ENCODE measurements at regions not wholly inside any gene's neighbourhood (a gene's known extent, or its start where the extent isn't known, plus 50 kb on each side); places are given as distances from the start of the nearest gene placed in this dataset.

DNA sequence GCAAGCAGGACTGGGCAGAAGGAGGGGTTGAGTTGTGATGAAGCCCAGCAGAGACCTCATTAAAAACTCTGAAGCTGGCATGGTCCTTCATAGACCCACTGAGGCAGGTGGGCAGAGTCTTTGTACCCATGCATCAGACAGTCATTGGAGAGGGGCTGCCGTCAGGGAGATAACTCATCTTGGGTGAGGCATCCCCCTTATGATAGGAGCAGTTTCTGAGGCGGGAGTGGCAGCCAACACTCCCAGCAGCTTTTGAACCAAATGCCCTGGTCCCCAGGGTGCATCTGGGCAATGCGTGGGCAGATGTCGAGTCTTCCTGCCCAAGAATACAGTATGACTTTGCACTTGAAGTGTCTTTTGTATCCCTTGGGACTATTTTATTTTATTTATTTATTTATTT, 68.1 kb downstream of the HTR5A start:
- no peak for DNase-seq

DNA sequence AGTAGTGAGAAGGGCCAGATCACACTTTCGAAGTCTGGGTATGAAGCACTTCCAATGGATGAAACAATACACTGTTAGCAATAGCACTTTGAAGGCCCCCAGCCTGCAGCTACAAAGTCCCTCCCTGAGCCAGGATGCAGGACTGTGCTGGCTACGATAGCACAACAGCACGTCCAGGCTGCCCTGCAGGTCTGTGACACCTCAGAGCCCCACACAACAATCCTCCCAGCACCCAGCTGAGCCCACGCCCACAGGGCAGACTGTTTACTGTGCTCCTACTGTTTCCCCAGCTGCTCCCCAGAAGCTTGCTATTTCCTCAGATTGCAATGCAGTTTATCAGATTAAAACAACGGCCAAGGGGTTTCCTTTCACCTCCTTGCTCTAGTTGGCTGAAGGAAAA, 71.4 kb downstream of the HTR5A start:
- DNase-seq = no peak

DNA sequence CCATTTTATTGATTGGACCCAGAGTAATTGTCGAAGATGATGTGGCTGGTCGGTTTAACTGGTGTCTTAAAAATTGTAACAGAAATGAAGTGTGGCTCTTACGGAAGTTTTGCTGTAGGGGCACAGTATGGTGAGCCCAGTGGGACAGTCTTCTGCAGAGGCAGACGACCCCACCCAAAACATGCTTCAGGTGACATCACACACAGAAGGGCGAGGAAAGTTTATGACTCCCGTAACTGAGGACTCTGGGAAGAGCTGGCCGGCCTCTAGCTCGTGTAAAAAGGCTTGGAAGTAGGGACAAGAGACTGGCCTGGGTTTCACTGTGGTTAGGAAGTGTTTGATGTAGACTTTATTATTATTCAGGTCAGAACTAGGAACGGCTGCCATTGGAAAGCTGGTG, 73.3 kb downstream of the HTR5A start:
- no peak for DNase-seq

- DNase-seq = no peak
Observed at GRCh38 chr7:155144371-155144770, 74.2 kb downstream of the HTR5A start.

DNA sequence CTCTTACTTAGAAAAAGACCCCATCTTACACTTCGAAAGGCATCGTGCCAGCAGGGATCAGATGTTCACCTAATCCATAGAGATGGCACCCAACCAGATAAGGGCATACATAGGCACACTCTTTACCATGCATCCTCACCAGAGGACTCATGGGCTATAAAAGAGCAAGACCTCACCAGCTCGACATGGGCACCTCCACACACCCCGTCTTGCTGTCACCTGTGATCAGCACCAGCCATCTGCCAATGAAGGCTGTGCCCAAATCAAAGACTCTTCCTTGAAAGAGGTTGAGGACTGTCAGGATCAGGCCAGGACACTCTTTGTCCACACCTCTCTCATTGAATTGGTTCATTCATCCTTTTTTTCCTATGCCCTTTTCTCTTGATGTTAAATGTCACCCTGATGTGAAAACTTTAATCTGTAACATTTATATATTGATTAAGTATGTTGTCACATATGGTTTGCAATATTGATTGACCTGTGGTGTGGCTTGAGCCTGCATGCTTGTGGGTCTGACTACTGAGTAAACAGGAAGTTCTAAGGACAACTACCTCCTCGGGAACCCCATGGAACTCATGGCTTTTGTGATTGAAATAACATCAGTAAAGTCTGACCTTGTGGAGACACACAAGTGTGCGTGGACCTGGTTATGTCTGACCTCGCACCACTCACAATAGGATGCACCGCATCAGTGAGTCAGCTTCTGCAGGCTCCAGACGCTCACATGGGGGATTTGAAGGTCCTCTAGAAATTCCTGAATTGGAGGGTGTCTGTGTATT, 75.5 kb downstream of the HTR5A start:
- no peak for DNase-seq

DNA sequence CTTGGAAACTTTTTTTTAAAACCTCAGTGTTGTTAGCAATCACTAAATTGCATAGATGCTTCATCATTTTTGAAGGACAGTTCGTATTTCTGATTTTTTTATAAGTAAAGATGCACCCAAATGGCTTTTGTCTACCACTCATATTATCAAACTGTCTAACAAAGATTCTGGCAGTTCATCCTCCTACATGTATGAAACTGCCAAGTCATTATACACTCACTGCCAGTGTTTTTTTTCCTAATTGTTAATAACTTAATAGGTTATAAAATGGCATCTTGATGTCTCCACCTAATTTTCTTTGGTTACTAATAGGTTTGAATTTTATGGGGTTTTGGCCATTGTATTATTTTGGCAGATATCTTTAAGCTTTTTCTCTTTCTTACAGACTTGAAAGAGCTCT, 77.0 kb downstream of the HTR5A start:
- no peak for DNase-seq

- DNase-seq = no peak
Observed at GRCh38 chr7:155147624-155148023, 77.5 kb downstream of the HTR5A start.

DNA sequence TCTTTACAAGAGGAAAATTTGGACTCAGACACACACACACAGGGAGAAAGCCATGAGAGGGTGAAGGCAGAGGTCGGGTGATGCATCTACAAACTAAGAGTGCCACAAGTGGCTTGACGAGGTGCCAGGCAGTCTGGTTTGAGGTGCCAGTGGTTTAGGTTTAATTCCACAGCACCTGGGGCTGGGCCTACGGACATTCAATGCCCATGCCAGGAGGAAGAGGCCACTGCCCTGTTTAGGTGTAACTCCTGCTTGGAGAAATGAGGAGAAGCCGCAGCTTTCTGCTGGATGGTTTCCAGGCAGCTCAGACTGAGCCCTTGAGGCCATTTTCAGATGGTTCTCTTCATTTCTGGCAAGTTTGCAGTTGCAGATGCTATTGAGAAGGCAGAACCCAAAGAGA, 83.6 kb downstream of the HTR5A start:
- DNase-seq = no peak

DNA sequence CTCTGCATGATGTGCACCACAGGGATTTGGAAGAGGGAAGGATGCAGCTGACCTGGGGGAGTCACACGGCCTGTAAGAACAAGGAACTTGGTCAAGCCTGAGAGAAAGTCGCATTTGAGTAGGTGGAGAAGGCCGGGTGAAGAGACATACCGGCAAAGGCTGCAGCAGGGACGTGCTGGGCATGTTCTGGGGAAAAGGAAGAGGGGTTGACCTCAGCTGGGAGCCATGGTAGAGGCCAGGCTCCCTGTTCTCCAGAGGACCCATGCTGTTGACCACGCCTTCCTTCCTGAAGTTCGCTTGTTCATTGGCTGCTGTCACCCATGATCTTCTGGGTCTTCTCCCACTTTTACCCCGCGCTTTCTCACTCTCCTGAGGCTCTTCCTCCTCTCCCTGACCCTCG, 84.5 kb downstream of the HTR5A start:
- no peak for DNase-seq

DNA sequence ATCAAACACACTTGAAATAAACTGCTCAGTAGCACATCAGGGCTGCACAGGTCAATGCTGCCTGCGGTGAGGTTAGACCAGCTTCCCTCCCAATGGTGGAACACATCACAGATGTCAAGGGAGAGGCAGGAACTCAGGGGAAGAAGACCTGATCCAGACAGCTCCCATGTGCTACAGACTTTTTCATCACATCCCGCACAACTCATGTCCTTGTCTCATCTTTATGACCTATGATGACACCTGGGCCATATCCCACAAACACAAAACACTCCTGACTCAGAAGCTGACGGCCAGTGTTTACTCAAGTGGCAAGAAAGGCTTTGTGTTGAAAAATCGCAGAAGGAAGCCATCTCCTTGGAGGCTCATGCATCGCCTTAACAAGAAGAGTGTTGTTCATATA, 91.6 kb downstream of the HTR5A start:
- DNase-seq = no peak

DNA sequence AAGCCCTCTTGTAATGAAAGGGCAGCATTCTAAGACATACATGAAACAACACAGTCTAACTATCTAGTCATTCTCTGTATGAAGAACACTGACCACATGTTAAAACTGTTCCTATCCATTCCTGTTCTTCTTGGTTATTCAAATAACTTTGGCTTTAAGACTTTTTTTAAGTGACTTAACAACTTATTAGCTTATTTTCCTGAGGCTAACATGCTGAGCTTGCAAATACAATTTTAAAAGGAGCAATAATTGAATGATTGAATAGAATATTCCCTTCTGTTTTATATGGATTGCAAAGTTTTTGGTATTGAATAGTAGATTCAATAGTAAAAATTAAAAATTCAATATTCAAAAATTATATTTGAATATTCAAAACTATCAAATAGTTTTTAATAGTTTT, 92.3 kb downstream of the HTR5A start:
- DNase-seq = no peak

DNA sequence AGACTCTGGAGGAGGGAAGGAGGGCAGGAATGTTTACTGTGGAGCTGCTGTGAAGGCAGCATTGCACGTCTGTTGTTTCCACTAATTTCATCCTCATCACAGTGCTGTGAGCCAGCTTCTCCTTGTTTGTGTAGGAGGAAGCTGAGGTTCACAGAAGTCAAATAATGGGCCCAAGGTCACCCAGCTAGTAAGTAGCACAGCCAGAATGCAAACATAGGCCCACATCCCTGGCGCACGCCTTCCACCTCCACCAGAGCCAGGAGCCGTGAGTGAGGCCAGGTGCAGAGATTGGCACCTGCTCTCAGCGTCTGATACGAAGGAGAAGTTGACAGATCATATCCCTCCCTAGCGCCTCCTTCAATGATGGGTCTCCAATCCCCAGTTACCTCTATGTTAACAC, 93.6 kb downstream of the HTR5A start:
- DNase-seq = no peak

GRCh38 chr7:155164316-155164715, 94.2 kb downstream of the HTR5A start:
- no peak for DNase-seq

DNA sequence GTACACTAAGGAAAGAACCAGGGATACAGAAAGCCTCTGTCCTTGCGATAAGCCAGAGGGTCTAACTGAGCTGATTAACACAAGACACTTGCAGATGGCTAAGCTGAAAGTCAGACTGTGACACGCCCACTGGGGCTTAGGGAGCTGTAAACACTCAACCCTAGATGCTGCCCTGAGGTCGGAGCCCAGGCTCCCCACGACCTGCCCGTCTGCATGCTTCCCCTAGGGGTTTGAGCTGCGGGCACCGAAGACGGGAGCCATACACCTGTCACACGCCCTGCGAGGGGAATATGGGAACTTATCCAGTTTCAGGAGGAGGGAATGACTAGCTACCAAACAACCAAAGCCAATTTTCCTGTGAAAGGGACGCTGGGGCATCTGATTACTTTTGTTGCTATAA, 96.0 kb downstream of the HTR5A start:
- DNase-seq = no peak

DNA sequence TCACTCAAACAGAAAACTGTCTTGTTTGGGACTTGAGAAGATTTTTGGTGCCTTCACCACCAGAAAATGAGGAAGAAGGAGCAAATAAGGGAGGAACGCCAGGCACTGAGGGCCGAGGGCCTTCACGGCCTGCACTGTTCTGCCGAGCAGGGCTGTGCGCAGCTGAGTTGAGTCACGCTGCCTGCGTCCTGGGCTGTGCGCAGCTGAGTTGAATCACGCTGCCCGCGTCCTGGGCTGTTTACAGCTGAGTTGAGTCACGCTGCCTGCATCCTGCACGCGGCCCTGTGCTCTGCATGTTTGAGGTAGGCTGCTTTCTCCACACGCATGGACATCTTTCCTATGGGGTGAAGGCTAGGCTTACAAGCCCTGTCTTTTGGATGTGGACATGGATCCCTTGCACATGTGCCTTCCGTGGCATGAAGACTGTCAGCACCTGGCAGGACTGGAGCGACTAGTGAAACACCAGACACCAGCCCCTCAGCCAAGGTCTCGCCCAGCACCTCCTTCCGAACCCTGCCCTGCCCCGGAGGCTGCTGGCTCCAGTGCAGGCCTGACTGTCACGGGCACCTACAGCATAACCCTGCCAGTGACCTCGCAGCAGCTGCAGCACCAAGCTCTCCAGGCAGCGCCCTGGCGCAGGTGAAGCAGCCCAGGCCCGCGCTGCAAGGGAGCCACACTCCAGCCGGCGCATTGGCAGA, 96.7 kb downstream of the HTR5A start:
- DNase-seq = no peak

DNA sequence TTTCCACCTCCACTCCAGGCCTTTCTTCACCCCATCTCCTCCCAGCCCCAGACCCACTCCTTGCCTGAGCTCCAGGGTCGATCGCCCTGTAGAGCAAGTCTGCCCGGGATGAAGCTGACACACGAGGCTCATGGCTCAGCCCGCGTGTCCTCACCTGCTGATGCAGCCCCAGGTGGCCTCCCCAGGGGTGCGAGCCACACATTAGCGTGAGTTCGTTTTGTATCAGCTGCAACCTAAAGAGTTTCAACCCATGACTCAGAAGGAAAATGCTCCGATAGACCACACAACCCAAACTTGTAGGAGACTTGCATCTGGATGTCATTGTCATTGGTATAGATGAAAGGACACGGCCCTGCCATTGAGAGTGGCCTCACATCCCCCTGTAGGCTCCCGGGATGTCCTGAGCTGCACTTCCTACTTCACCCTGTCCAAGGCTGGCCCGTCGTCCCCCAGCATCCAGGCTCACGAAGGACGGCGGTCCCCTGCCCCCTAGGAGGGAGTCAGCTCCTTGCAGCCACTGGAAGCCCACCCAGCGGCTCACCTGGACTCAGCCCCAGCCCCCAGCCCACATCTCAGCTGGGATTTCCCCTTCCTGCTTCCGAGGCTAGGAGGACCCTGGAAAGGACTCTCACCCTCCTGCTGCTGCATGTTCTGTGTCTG, 97.7 kb downstream of the HTR5A start:
- no peak for DNase-seq

DNA sequence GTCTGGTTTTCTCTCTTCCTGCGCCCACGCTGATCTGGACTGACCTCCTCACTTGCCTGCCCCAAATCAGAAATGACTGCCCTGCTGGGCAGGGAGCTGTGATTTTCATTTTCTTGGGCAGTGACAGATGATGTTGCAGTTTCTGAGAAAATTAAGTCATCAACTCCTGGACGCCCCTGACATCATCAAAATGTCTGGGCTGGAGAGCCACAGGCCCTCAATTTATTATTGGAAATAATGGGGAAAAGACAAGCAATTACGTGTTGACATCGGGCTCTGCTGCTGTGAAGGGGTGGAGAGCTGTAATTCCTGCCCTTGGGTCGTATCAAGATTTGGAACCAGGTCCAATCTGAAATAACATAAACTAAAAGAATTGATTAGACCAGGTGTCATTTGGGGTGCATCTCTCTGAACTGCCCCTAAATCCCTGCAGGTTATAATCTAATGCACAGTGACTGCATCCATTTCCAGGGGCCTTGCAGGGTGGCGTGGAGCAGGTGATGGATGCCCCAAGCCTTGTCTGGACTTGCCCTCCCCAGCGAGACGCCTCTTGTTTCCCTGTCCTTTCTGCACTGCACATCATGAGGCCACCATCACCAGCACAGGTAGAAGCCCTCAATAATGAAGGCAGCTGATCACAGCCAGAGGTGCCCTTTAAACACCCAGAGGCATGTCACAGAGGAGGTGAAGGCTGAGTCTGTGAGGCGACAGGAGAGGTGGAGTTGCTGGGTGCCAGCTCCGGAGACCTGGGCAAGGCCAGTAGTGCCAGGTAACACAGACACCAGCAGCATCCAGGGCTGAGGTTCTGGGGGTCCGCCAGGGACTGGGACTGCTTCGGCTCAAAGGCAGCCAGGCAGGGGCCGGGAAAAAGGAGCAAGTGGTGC, 98.7 kb downstream of the HTR5A start:
- DNase-seq = no peak

DNA sequence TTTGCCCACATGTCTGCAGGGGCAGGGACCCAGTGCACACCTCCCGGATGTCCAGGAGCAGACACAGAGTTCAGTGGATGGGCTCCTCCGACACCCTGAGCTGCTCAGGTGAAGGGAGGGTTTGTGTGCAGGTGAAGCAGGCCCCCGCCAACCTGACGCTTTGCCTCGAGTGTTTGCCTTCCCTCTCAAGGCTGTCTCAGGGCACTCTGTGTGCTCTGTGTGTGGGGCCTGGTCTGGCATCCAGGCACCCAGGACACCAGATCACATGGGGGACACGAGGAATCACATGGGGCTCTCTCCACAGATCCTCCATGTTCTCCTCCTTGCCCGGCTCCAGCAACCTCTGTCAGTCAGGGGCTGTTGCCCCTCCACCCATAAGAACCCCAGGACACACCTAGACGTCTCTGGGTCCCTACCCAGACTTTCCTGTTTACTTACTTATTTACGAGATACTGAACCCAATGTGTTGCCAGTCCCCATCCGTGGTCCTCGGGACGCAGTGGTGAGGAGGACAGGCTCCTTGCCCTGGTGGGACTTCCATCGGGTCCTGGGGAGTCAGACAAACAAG, 99.5 kb downstream of the HTR5A start:
- DNase-seq = no peak

GRCh38 chr7:155170331-155170730, 100.2 kb downstream of the HTR5A start:
- no peak for DNase-seq

GRCh38 chr7:155172141-155172540, 102.0 kb downstream of the HTR5A start:
- DNase-seq = no peak

DNA sequence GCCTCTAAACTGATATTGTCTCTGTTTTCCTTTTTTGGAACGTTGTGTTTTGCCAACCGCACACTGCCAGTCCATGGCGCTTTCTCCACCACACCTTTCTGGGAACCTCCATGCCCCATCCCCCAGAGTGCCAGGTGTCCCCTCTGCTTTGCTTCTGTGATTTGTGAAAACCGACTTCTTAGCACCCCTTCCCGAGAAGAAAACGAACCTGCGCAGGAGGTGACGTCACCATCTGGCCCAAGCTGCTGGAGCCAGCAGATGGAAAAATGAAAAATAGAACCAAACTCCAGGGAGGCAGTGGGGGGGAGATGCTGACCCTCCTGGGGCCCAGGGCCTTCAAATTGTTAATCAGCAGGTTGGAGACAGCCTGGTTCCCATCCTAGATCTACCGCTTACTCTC, 103.8 kb downstream of the HTR5A start:
- DNase-seq = no peak

DNA sequence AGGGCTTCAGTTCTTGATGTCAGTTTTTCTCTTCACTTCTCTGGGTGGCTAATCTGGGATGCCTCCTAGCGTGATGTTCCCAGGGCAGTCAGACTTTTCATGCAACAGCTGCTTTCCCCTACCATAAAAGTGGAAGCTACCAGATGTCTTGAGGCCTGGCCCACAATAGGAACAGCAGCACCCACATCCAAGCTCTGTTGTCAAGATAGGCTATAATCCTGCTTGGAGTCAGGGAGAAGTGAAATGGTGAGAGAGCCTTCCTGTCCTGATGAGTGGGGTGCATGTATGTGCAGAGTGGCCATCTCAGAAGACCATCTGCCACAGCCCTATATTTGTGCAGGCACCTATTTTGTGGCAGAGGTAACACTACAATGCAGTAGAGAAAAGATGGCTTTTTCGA, 108.0 kb downstream of the HTR5A start:
- DNase-seq = no peak

- no peak for DNase-seq
Observed at GRCh38 chr7:155181768-155182167, 111.6 kb downstream of the HTR5A start.
